ENCODE measurements at regions not wholly inside any gene's neighbourhood (a gene's known extent, or its start where the extent isn't known, plus 50 kb on each side); places are given as distances from the start of the nearest gene placed in this dataset.
A peak's percentile ranks its signal among the peaks of the same experiment; 100 is the strongest.

- peak; percentile 80 for DNase-seq
Observed at GRCh38 chr2:222993920-222994650, 57.9 kb upstream of the KCNE4 start.

GRCh38 chr2:222998459-222998858 lies 53.5 kb upstream of the KCNE4 start:
- DNase-seq = no peak

GRCh38 chr2:223000872-223001796 lies 50.9 kb upstream of the KCNE4 start:
- no peak for DNase-seq

DNA sequence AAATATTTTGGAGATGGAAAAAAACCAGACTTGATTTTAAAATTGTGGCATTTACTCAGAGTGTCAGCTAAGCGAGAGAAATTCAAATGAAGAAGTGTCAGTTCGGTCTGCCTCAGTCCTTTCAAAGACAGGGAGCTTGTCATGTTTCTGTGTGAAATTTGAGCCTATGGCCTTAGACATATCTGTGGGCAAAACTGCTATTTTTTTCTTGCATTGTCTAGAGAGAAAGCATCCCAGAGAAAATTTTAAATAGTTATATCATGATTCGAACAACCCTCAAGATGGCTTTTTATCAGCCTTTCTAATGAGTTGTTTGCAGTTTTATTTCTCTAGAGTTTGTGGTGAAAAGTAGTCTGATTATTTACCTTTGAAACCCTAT lies 50.2 kb upstream of the KCNE4 start:
- DNase-seq = no peak
